HepG2 (cell line): ENCODE measurements at regions not wholly inside any gene's neighbourhood (a gene's known extent, or its start where the extent isn't known, plus 50 kb on each side); places are given as distances from the start of the nearest gene placed in this dataset.

ENCODE experiments used
- ATAC-seq: fragments of 200-7000 bp; cut with Tn5 transposase; 3 replicates; pipeline ENCODE4 v1.9.1; 2020; ENCODE audit warnings: mild to moderate bottlenecking, moderate library complexity
- BruUV-seq: library from RNA; stranded (reverse); fragments of 400-500 nt; replicated peaks from 2 replicates; lab custom pipeline; 2021; lab: Mats Ljungman, UMichigan
- CTCF ChIA-PET: fragments of 300-600 bp; formaldehyde crosslinking; extraction: SDS; loops from one replicate; lab custom pipeline; 2021; ENCODE audit warnings: low total read pairs, inconsistent platforms, low intra/inter-chr PET ratio; lab: Yijun Ruan, JAX
- POLR2A ChIA-PET: fragments of 350-600 bp; sonication (Branson Sonifier 250); formaldehyde crosslinking; loops from one replicate; lab custom pipeline; 2020; ENCODE audit warnings: antibody characterized with exemption, inconsistent platforms; lab: Yijun Ruan, JAX
- DNase-seq: peaks from one replicate; pipeline ENCODE4 v3.0.0-alpha.2; 2015; ENCODE audit warnings: low spot score
- FAIRE-seq: peaks from 3 replicates; lab custom pipeline; 2011; peaks lifted over from hg19 to GRCh38; lab: Jason Lieb, UNC
- H2AFZ ChIP-seq: one replicate; pipeline ENCODE4 v1.6.1; 2011; ENCODE audit warnings: low read length, inconsistent platforms
- H3K27ac ChIP-seq: fragments of 300-600 bp; 3 replicates; pipeline ENCODE4 v1.8.0; 2011; ENCODE audit warnings: mixed run types, mild to moderate bottlenecking, mixed read lengths, low read length, inconsistent platforms; ENCODE audit not compliant: insufficient read depth; ENCODE audit errors: extremely low read length
- H3K27me3 ChIP-seq, 2 experiments: fragments of 200-600 bp in 1 of 2; 2 replicates in 1 of 2; 3 replicates in 1 of 2; pipeline versions ENCODE4 v1.6.0 to v1.8.0; 2011; ENCODE audit warnings: low read length in 2 of 2, mild to moderate bottlenecking in 2 of 2, moderate library complexity in 2 of 2, inconsistent platforms in 1 of 2; ENCODE audit not compliant: insufficient read depth in 2 of 2, control insufficient read depth in 1 of 2
- H3K36me3 ChIP-seq, 2 experiments: fragments of 200-600 bp in 1 of 2; replicated peaks in 1 of 2; 2 replicates in 1 of 2; 3 replicates in 1 of 2; pipeline versions ENCODE4 v1.5.1 to v1.8.0; 2011; ENCODE audit warnings: low read length in 2 of 2, inconsistent platforms in 1 of 2; ENCODE audit not compliant: insufficient read depth in 2 of 2, control insufficient read depth in 1 of 2
- H3K4me1 ChIP-seq: 2 replicates; pipeline ENCODE4 v1.5.1; 2012; ENCODE audit warnings: low read length, inconsistent platforms; ENCODE audit not compliant: insufficient read depth
- H3K4me2 ChIP-seq: 2 replicates; pipeline ENCODE4 v1.6.0; 2011; ENCODE audit warnings: low read depth, low read length, inconsistent platforms
- H3K4me3 ChIP-seq, 3 experiments: fragments of 200-600 bp in 1 of 3; sonication (generic), shearing (Covaris generic) in 1 of 3; replicated peaks in 1 of 3; 2 replicates each; pipeline ENCODE4 v1.5.1; 2011 to 2016; ENCODE audit warnings: low read length in 3 of 3, inconsistent platforms in 2 of 3, low read depth in 2 of 3, mild to moderate bottlenecking in 2 of 3, control low read depth in 1 of 3, mixed read lengths in 1 of 3; ENCODE audit not compliant: insufficient read depth in 1 of 3
- H3K79me2 ChIP-seq: one replicate; pipeline ENCODE4 v1.6.1; 2011; ENCODE audit warnings: low read length, inconsistent platforms; ENCODE audit not compliant: insufficient read depth
- H3K9ac ChIP-seq: 2 replicates; pipeline ENCODE4 v1.6.0; 2011; ENCODE audit warnings: mild to moderate bottlenecking, low read depth, low read length, inconsistent platforms; ENCODE audit not compliant: insufficient read depth
- H3K9me3 ChIP-seq: 2 replicates; pipeline ENCODE4 v1.5.1; 2012; ENCODE audit warnings: mild to moderate bottlenecking, low read length
- H4K20me1 ChIP-seq: 2 replicates; pipeline ENCODE4 v1.6.0; 2011; ENCODE audit warnings: inconsistent platforms, mild to moderate bottlenecking, low read length, moderate library complexity; ENCODE audit not compliant: insufficient read depth
- HOXA7 ChIP-seq: sonication (generic); formaldehyde crosslinking; IDR thresholded peaks from 2 replicates; pipeline ENCODE4 v1.8.1; 2022; ENCODE audit warnings: mild to moderate bottlenecking, missing genetic modification reagents, moderate library complexity
- IRF1 ChIP-seq: sonication (generic); formaldehyde crosslinking; IDR thresholded peaks from 2 replicates; pipeline ENCODE4 v1.4.0; 2020; ENCODE audit warnings: low read depth, mild to moderate bottlenecking, missing genetic modification reagents
- IRF9 ChIP-seq: sonication (generic); formaldehyde crosslinking; IDR thresholded peaks from 2 replicates; pipeline ENCODE4 v1.8.0; 2022; ENCODE audit warnings: missing genetic modification reagents, mild to moderate bottlenecking, borderline replicate concordance
- SYNCRIP ChIP-seq: fragments of 200-400 bp; formaldehyde crosslinking; IDR thresholded peaks from 2 replicates; pipeline ENCODE4 v1.6.1; 2018; ENCODE audit warnings: mild to moderate bottlenecking, low read depth, low read length; ENCODE audit not compliant: insufficient read depth
- TARDBP ChIP-seq: sonication (generic); formaldehyde crosslinking; IDR thresholded peaks from 2 replicates; pipeline ENCODE4 v1.8.0; 2022; ENCODE audit warnings: mild to moderate bottlenecking, missing genetic modification reagents
- ZBTB21 ChIP-seq: sonication (generic); formaldehyde crosslinking; IDR thresholded peaks from 2 replicates; pipeline ENCODE4 v1.4.0; 2020; ENCODE audit warnings: missing genetic modification reagents
- ZNF598 ChIP-seq: sonication (generic); formaldehyde crosslinking; IDR thresholded peaks from 2 replicates; pipeline ENCODE4 v1.5.1; 2020; ENCODE audit warnings: mild to moderate bottlenecking, missing genetic modification reagents, borderline replicate concordance
- ZNF784 ChIP-seq: sonication (generic); formaldehyde crosslinking; IDR thresholded peaks from 2 replicates; pipeline ENCODE4 v1.5.1; 2020; ENCODE audit warnings: missing genetic modification reagents, mild to moderate bottlenecking, borderline replicate concordance
- in situ Hi-C: cut with HindIII; loops from 2 replicates; pipeline ENCODE4 v1.10.0; 2017; ENCODE audit warnings: low pct_unique_long_range_greater_than_20kb; ENCODE audit not compliant: extremely low pct_ligation_motif_present
- intact Hi-C: fragments of 100-400 bp; cut with micrococcal nuclease; formaldehyde crosslinking; loops from one replicate; pipeline ENCODE4 v1.10.0; 2022; ENCODE audit not compliant: unreplicated experiment

DNA sequence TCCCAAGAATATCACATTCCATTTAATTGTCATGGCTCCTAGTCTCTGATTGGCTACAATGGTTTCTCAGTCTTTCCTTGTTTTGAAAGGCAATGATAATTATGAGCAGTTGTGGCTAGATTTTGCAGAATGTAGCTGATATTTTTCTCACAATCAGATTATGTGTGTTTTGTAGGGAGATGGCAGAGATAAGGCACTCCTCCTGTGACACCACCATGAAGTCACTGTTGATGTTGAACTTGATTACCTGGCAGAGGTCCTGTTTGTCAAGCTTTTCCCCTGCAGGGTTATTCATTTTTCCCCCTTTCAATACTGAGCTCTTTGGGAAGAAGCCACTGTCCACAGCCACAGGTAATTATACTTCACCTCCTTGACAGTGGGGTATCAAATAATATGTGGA, 602.9 kb upstream of the PFKP start:
- Histone ChIP-seq H3K4me3 (no peak overlapping the region), H3K79me2 (no peaks in the 10 kb centered on the region), H3K27ac (no peak overlapping the region), H3K9ac (no peak overlapping the region), H2AFZ (no peak overlapping the region), H3K36me3 (no peaks in the 10 kb centered on the region), H3K4me1 (no peaks in the 10 kb centered on the region), H3K27me3 (no peaks in the 10 kb centered on the region), H3K4me2 (no peak overlapping the region), H4K20me1 (no peaks in the 10 kb centered on the region), H3K9me3 (peaks cover 6% of the 10 kb centered on the region; the same call in 1 of the 2 replicates)
- ATAC-seq = no peak
- in situ Hi-C loops (no loop called here), intact Hi-C loops (no loop called here)
- TF ChIP-seq ZBTB21 (CRISPR knock-in tag) (no peak), ZNF598 (CRISPR knock-in tag) (no peak), IRF9 (no peak), HOXA7 (no peak), IRF1 (CRISPR knock-in tag) (no peak), TARDBP (CRISPR knock-in tag) (no peak), SYNCRIP (no peak), ZNF784 (CRISPR knock-in tag) (no peak)
- no TSS peak for BruUV-seq
- no peak for FAIRE-seq
- DNase-seq = no peak
- POLR2A ChIA-PET = no interaction called here
- CTCF ChIA-PET = no interaction called here
